ENCODE measurements at regions not wholly inside any gene's neighbourhood (a gene's known extent, or its start where the extent isn't known, plus 50 kb on each side); places are given as distances from the start of the nearest gene placed in this dataset.

GRCh38 chr3:72290859-72291638, 506.1 kb upstream of the PROK2 start:
- DNase-seq, result no peak

- DNase-seq, result no peak
Measured at GRCh38 chr3:72289692-72290071, 504.7 kb upstream of the PROK2 start.

GRCh38 chr3:72288955-72289691, 504.2 kb upstream of the PROK2 start:
- no peak for DNase-seq

- no peak for DNase-seq
Measured at GRCh38 chr3:72287956-72288355, 503.0 kb upstream of the PROK2 start.

GRCh38 chr3:72285502-72285901, 500.6 kb upstream of the PROK2 start:
- no peak for DNase-seq

GRCh38 chr3:72284471-72284870, 499.5 kb upstream of the PROK2 start:
- no peak for DNase-seq

- no peak for DNase-seq
Measured at GRCh38 chr3:72282918-72283317, 498.0 kb upstream of the PROK2 start.

GRCh38 chr3:72281551-72281950, 496.6 kb upstream of the PROK2 start:
- peak; percentile 5 for DNase-seq

- DNase-seq, result no peak
Measured at GRCh38 chr3:72280876-72281275, 495.9 kb upstream of the PROK2 start.

- DNase-seq, result no peak
Measured at GRCh38 chr3:72279631-72280041, 494.7 kb upstream of the PROK2 start.

GRCh38 chr3:72279068-72279604, 494.2 kb upstream of the PROK2 start:
- DNase-seq, result no peak

GRCh38 chr3:72278349-72279067, 493.6 kb upstream of the PROK2 start:
- DNase-seq, result no peak

- DNase-seq, result no peak
Measured at GRCh38 chr3:72277710-72278109, 492.8 kb upstream of the PROK2 start.

- no peak for DNase-seq
Measured at GRCh38 chr3:72276806-72277205, 491.9 kb upstream of the PROK2 start.

- DNase-seq, result no peak
Measured at GRCh38 chr3:72275331-72275751, 490.4 kb upstream of the PROK2 start.

GRCh38 chr3:72274493-72275330, 489.8 kb upstream of the PROK2 start:
- DNase-seq, result peak; percentile 78

- DNase-seq, result no peak
Measured at GRCh38 chr3:72273615-72274014, 488.7 kb upstream of the PROK2 start.

GRCh38 chr3:72272356-72272755, 487.4 kb upstream of the PROK2 start:
- no peak for DNase-seq

GRCh38 chr3:72271923-72272322, 487.0 kb upstream of the PROK2 start:
- DNase-seq, result no peak

GRCh38 chr3:72271216-72271615, 486.3 kb upstream of the PROK2 start:
- DNase-seq, result no peak

- no peak for DNase-seq
Measured at GRCh38 chr3:72270730-72271129, 485.8 kb upstream of the PROK2 start.

- no peak for DNase-seq
Measured at GRCh38 chr3:72270072-72270681, 485.2 kb upstream of the PROK2 start.
